ENCODE measurements at regions not wholly inside any gene's neighbourhood (a gene's known extent, or its start where the extent isn't known, plus 50 kb on each side); places are given as distances from the start of the nearest gene placed in this dataset.

DNA sequence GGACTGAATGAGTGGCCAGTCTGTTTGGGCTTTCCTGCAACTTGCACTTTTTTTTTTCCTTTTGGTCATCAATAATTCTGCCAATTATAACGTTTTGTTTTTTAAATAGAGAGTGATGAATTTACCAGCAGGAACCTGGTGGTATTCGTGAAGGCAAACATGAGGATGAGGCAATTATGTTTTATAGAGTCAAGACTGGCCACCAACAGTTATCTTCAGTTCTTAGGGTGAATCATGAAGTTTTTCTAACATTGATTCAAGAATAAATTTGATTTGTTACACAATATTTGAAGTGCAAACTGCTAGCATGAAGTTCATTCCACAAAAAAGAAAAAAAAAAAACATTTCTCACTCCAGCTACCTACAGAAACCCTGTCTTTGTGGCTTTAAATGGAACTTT, 244.5 kb downstream of the SPRY2 start:
- no peak for TF ChIP-seq POLR2A (IDR thresholded peaks at IDR 0.05)
- TF ChIP-seq, protein P1, sequence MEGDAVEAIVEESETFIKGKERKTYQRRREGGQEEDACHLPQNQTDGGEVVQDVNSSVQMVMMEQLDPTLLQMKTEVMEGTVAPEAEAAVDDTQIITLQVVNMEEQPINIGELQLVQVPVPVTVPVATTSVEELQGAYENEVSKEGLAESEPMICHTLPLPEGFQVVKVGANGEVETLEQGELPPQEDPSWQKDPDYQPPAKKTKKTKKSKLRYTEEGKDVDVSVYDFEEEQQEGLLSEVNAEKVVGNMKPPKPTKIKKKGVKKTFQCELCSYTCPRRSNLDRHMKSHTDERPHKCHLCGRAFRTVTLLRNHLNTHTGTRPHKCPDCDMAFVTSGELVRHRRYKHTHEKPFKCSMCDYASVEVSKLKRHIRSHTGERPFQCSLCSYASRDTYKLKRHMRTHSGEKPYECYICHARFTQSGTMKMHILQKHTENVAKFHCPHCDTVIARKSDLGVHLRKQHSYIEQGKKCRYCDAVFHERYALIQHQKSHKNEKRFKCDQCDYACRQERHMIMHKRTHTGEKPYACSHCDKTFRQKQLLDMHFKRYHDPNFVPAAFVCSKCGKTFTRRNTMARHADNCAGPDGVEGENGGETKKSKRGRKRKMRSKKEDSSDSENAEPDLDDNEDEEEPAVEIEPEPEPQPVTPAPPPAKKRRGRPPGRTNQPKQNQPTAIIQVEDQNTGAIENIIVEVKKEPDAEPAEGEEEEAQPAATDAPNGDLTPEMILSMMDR (IDR thresholded peaks at IDR 0.05), result no peak

All from ovary (tissue), 3 donors.